K562 (cell line): ENCODE measurements at regions not wholly inside any gene's neighbourhood (a gene's known extent, or its start where the extent isn't known, plus 50 kb on each side); places are given as distances from the start of the nearest gene placed in this dataset.

Experiments used
- ATAC-seq: fragments of 200-7000 bp; cut with Tn5 transposase; 3 replicates; pipeline ENCODE4 v1.9.1; 2020; ENCODE audit warnings: moderate library complexity
- BruUV-seq: library from RNA; stranded (reverse); fragments of 400-500 nt; replicated peaks from 2 replicates; lab custom pipeline; 2021; lab: Mats Ljungman, UMichigan
- CTCF ChIA-PET: fragments of 300-600 bp; formaldehyde crosslinking; extraction: SDS; loops from one replicate; lab custom pipeline; 2021; ENCODE audit warnings: low intra/inter-chr PET ratio; lab: Yijun Ruan, JAX
- POLR2A ChIA-PET: fragments of 300-600, 350-650 bp; sonication (Branson Sonifier 250); formaldehyde crosslinking; extraction: SDS; loops from one replicate; lab custom pipeline; 2021; ENCODE audit warnings: antibody characterized with exemption, inconsistent platforms; lab: Yijun Ruan, JAX
- DNase-seq, 4 experiments: peaks; one replicate each; pipeline versions ENCODE4 v3.0.0 to v3.0.0-alpha.2; 2011 to 2018; ENCODE audit warnings: low spot score in 3 of 4, mixed read lengths in 3 of 4; ENCODE audit errors: extremely low read depth in 1 of 4
- FAIRE-seq: peaks from 2 replicates; lab custom pipeline; 2011; peaks lifted over from hg19 to GRCh38; lab: Jason Lieb, UNC
- H2AFZ ChIP-seq: 2 replicates; pipeline ENCODE4 v1.6.0; 2011; ENCODE audit warnings: low read depth, low read length, control low read depth, inconsistent platforms
- H3K27ac ChIP-seq: fragments of 200-600 bp; 3 replicates; pipeline ENCODE4 v1.8.0; 2011; ENCODE audit warnings: low read depth, mild to moderate bottlenecking, control low read depth, inconsistent platforms, low read length, moderate library complexity, mixed read lengths; ENCODE audit errors: extremely low read depth
- H3K27me3 ChIP-seq, 2 experiments: fragments of 300-600 bp in 1 of 2; 2 replicates in 1 of 2; 3 replicates in 1 of 2; pipeline versions ENCODE4 v1.6.0 to v1.8.0; 2011; ENCODE audit warnings: inconsistent platforms in 2 of 2, low read length in 2 of 2, mild to moderate bottlenecking in 1 of 2, mixed read lengths in 1 of 2, moderate library complexity in 1 of 2; ENCODE audit not compliant: control insufficient read depth in 2 of 2, insufficient read depth in 2 of 2
- H3K36me3 ChIP-seq: fragments of 300-600 bp; 3 replicates; pipeline ENCODE4 v1.8.0; 2011; ENCODE audit warnings: mild to moderate bottlenecking, low read length, inconsistent platforms; ENCODE audit not compliant: control insufficient read depth, insufficient read depth
- H3K4me1 ChIP-seq, 2 experiments: fragments of 200-600 bp in 1 of 2; replicated peaks in 1 of 2; 2 replicates in 1 of 2; 3 replicates in 1 of 2; pipeline versions ENCODE4 v1.5.1 to v1.8.0; 2011; ENCODE audit warnings: inconsistent platforms in 2 of 2, low read length in 2 of 2, mild to moderate bottlenecking in 1 of 2, mixed read lengths in 1 of 2, moderate library complexity in 1 of 2; ENCODE audit not compliant: control insufficient read depth in 2 of 2, insufficient read depth in 2 of 2
- H3K4me2 ChIP-seq: 2 replicates; pipeline ENCODE4 v1.6.1; 2011; ENCODE audit warnings: low read length, control low read depth, inconsistent platforms, mixed read lengths; ENCODE audit not compliant: insufficient read depth
- H3K4me3 ChIP-seq: fragments of 200-600 bp; sonication (generic), shearing (Covaris generic); 2 replicates; pipeline ENCODE4 v1.5.1; 2016; ENCODE audit warnings: control low read depth, inconsistent platforms
- H3K79me2 ChIP-seq: fragments of 200-600 bp; 3 replicates; pipeline ENCODE4 v1.8.0; 2011; ENCODE audit warnings: low read length, inconsistent platforms; ENCODE audit not compliant: control insufficient read depth, insufficient read depth
- H3K9ac ChIP-seq, 2 experiments: 2 replicates each; pipeline versions ENCODE4 v1.6.0 to v1.6.1; 2011; ENCODE audit warnings: low read depth in 2 of 2, low read length in 2 of 2, control low read depth in 1 of 2, inconsistent platforms in 1 of 2, mild to moderate bottlenecking in 1 of 2, mixed read lengths in 1 of 2; ENCODE audit not compliant: insufficient read depth in 1 of 2
- H3K9me1 ChIP-seq: one replicate; pipeline ENCODE4 v1.6.0; 2011; ENCODE audit warnings: inconsistent platforms, mild to moderate bottlenecking, low read length, moderate library complexity; ENCODE audit not compliant: control insufficient read depth, insufficient read depth
- H3K9me3 ChIP-seq: replicated peaks from 2 replicates; pipeline ENCODE4 v1.5.1; 2011; ENCODE audit warnings: low read depth, low read length, inconsistent platforms; ENCODE audit not compliant: control insufficient read depth, insufficient read depth
- H4K20me1 ChIP-seq: replicated peaks from 2 replicates; pipeline ENCODE4 v1.6.1; 2011; ENCODE audit warnings: low read length, inconsistent platforms, mixed read lengths; ENCODE audit not compliant: control insufficient read depth, insufficient read depth
- C11orf30 ChIP-seq: fragments of 450-650 bp; IDR thresholded peaks from 2 replicates; pipeline ENCODE4 v1.6.1; 2016; ENCODE audit warnings: low read depth, mild to moderate bottlenecking
- CGGBP1 ChIP-seq: fragments of 250-450 bp; sonication (Bioruptor Pico); IDR thresholded peaks from 2 replicates; pipeline ENCODE4 v1.9.0; 2021; ENCODE audit warnings: mild to moderate bottlenecking
- ETS2 ChIP-seq: IDR thresholded peaks from 2 replicates; pipeline ENCODE4 v1.6.1; 2016; ENCODE audit warnings: borderline replicate concordance, missing genetic modification characterization, mild to moderate bottlenecking, moderate library complexity, missing compliant biosample characterization; ENCODE audit not compliant: poor library complexity, severe bottlenecking
- GATAD2A ChIP-seq: fragments of 450-650 bp; IDR thresholded peaks from 2 replicates; pipeline ENCODE4 v1.6.1; 2017
- HNRNPH1 ChIP-seq: fragments of 200-400 bp; formaldehyde crosslinking; optimal IDR thresholded peaks from 2 replicates; pipeline ENCODE3; 2017; ENCODE audit warnings: low read depth, mild to moderate bottlenecking, low read length, moderate library complexity
- ILF3 ChIP-seq: fragments of 450-650 bp; IDR thresholded peaks from 2 replicates; pipeline ENCODE4 v1.6.1; 2018; ENCODE audit warnings: antibody characterized with exemption, mild to moderate bottlenecking, moderate library complexity, borderline replicate concordance
- KLF13 ChIP-seq: fragments of 450-650 bp; IDR thresholded peaks from 2 replicates; pipeline ENCODE4 v1.6.1; 2016; ENCODE audit warnings: missing genetic modification characterization, low read depth, mild to moderate bottlenecking, missing compliant biosample characterization, moderate library complexity, borderline replicate concordance
- MAFF ChIP-seq: IDR thresholded peaks from 2 replicates; pipeline ENCODE4 v1.6.1; 2012; ENCODE audit warnings: low read length, improper control_type of control experiment
- MAFG ChIP-seq: fragments of 450-650 bp; conservative IDR thresholded peaks from 2 replicates; pipeline ENCODE4 v1.6.1; 2016; ENCODE audit warnings: missing genetic modification characterization, missing compliant biosample characterization
- NFIC ChIP-seq: fragments of 450-650 bp; IDR thresholded peaks from 2 replicates; pipeline ENCODE4 v1.6.1; 2017; ENCODE audit warnings: mild to moderate bottlenecking, inconsistent platforms
- PHB2 ChIP-seq: fragments of 450-650 bp; IDR thresholded peaks from 2 replicates; pipeline ENCODE4 v1.6.1; 2017; ENCODE audit warnings: low read depth
- PURB ChIP-seq: sonication (generic); formaldehyde crosslinking; IDR thresholded peaks from 2 replicates; pipeline ENCODE4 v1.9.0; 2021; ENCODE audit warnings: low read depth, mild to moderate bottlenecking, missing genetic modification reagents
- SREBF2 ChIP-seq: sonication (generic); formaldehyde crosslinking; IDR thresholded peaks from 2 replicates; pipeline ENCODE4 v1.4.0; 2020; ENCODE audit warnings: mild to moderate bottlenecking, missing genetic modification reagents
- SRSF3 ChIP-seq: fragments of 200-400 bp; formaldehyde crosslinking; IDR thresholded peaks from 2 replicates; pipeline ENCODE4 v1.6.1; 2016; ENCODE audit warnings: mild to moderate bottlenecking, low read length, moderate library complexity; ENCODE audit not compliant: insufficient read depth
- ZFP36 ChIP-seq: fragments of 150-350 bp; IDR thresholded peaks from 2 replicates; pipeline ENCODE4 v1.6.1; 2018; ENCODE audit warnings: low read length, low read depth; ENCODE audit not compliant: partially characterized antibody
- ZNF140 ChIP-seq: fragments of 250-450 bp; sonication (Bioruptor Pico); IDR thresholded peaks from 2 replicates; pipeline ENCODE4 v1.8.0; 2021; ENCODE audit warnings: moderate library complexity, mild to moderate bottlenecking, inconsistent platforms
- ZNF316 ChIP-seq: fragments of 450-650 bp; IDR thresholded peaks from 2 replicates; pipeline ENCODE4 v1.6.1; 2016
- ZNF511 ChIP-seq: sonication (generic); formaldehyde crosslinking; IDR thresholded peaks from 2 replicates; pipeline ENCODE4 v1.8.0; 2022; ENCODE audit warnings: mild to moderate bottlenecking, missing genetic modification reagents
- ZNF699 ChIP-seq: fragments of 250-450 bp; sonication (Bioruptor Pico); IDR thresholded peaks from 2 replicates; pipeline ENCODE4 v1.8.0; 2021; ENCODE audit warnings: mild to moderate bottlenecking, moderate library complexity; ENCODE audit not compliant: insufficient replicate concordance
- WGBS: fragments of 100-300 bp; shearing (Covaris generic); methylation state at CpG from one replicate; pipeline ENCODE4 v1.1.6; 2016; ENCODE audit warnings: low coverage, mixed read lengths; ENCODE audit not compliant: insufficient coverage; ENCODE audit errors: missing lambda C conversion rate; 5-methylcytosine and 5-hydroxymethylcytosine counted together
- in situ Hi-C: fragments of 300-500 bp; cut with MboI; formaldehyde crosslinking; loops from 4 replicates; pipeline ENCODE4 v1.15.0; 2018; ENCODE audit warnings: inconsistent platforms, mixed read lengths
- intact Hi-C: fragments of 100-400 bp; cut with micrococcal nuclease; formaldehyde crosslinking; loops from 2 replicates; pipeline ENCODE4 v1.14.2; 2022

GRCh38 chr21:38012672-38013071 is 96.4 kb upstream of the KCNJ6 start:
- TF ChIP-seq ZNF316, result peak; percentile 72
- no peak for TF ChIP-seq PHB2
- peak; percentile 30; the same call in 1 of the 2 replicates for TF ChIP-seq MAFG
- peak; percentile 55; the same call in 1 of the 2 replicates for TF ChIP-seq C11orf30
- TF ChIP-seq SRSF3, result no peak
- TF ChIP-seq SREBF2 (CRISPR knock-in tag), result no peak
- TF ChIP-seq MAFF, result peak; percentile 29; the same call in 1 of the 2 replicates
- Histone ChIP-seq H3K9ac (no peak overlapping the region), H3K36me3 (no peaks in the 10 kb centered on the region), H2AFZ (no peak overlapping the region), H3K4me3 (no peak overlapping the region), H3K9me3 (no peaks in the 10 kb centered on the region), H3K9me1 (no peaks in the 10 kb centered on the region), H3K4me2 (no peak overlapping the region), H3K4me1 (no peaks in the 10 kb centered on the region), H4K20me1 (no peaks in the 10 kb centered on the region), H3K27ac (no peak overlapping the region), H3K27me3 (no peaks in the 10 kb centered on the region), H3K79me2 (no peaks in the 10 kb centered on the region)
- no peak for ATAC-seq
- in situ Hi-C loops (no loop called here), intact Hi-C loops (no loop called here)
- 67% methylated on average over 4 of the region's 4 CpGs for WGBS
- DNase-seq, result no peak
- ChIA-PET CTCF (no interaction called here), POLR2A (interaction anchor here (1.2 kb wide), 1 partner anchor 27 kb away, joined by 3 read pairs; no protein-coding TSS in a partner anchor)
- no TSS peak for BruUV-seq
- no peak for FAIRE-seq

- DNase-seq (no peak), ATAC-seq (no peak), FAIRE-seq (no peak)
- CTCF ChIA-PET, result interaction anchor here (0.6 kb wide), 1 partner anchor 1338 kb away, joined by 3 read pairs; no protein-coding TSS in a partner anchor
- H3K9ac ChIP-seq, result no peak overlapping the region
- in situ Hi-C loops (no loop called here), intact Hi-C loops (no loop called here)
- no peaks in the 10 kb centered on the region for H4K20me1 ChIP-seq
- no peaks in the 10 kb centered on the region for H3K9me3 ChIP-seq
- no peaks in the 10 kb centered on the region for H3K9me1 ChIP-seq
- no peaks in the 10 kb centered on the region for H3K36me3 ChIP-seq
- H3K27me3 ChIP-seq, result no peaks in the 10 kb centered on the region
- BruUV-seq, result no TSS peak
- TF ChIP-seq ZNF140 (no peak), KLF13 (tag) (no peak), PURB (CRISPR knock-in tag) (no peak), HNRNPH1 (no peak), ILF3 (no peak), ZNF511 (CRISPR knock-in tag) (no peak), GATAD2A (no peak), CGGBP1 (no peak), ZNF699 (CRISPR knock-in tag) (no peak), NFIC (no peak), ZFP36 (no peak), ETS2 (no peak)
- TF ChIP-seq, all 486 proteins: peak for 0
- POLR2A ChIA-PET, result interaction anchor here (1.1 kb wide), 1 partner anchor 17 kb away, joined by 3 read pairs; no protein-coding TSS in a partner anchor
- H3K4me2 ChIP-seq, result no peak overlapping the region
- H3K27ac ChIP-seq, result no peak overlapping the region
- no peaks in the 10 kb centered on the region for H3K4me1 ChIP-seq
- H2AFZ ChIP-seq, result no peak overlapping the region
- WGBS, result 39% methylated on average over 4 of the region's 4 CpGs
- no peak overlapping the region for H3K4me3 ChIP-seq
- H3K79me2 ChIP-seq, result no peaks in the 10 kb centered on the region
These were observed 97.5 kb upstream of the KCNJ6 start for GRCh38 chr21:38013741-38014140.
